ENCODE measurements at regions not wholly inside any gene's neighbourhood (a gene's known extent, or its start where the extent isn't known, plus 50 kb on each side); places are given as distances from the start of the nearest gene placed in this dataset.

- no peak for DNase-seq (ENCODE audit: extremely low read depth in 1 of 2, low read depth in 1 of 2)
Observed at GRCh38 chr9:73742412-73742811, 590.7 kb downstream of the ANXA1 start.

- DNase-seq (ENCODE audit: extremely low read depth in 1 of 2, low read depth in 1 of 2) = no peak
Observed at GRCh38 chr9:73743826-73744225, 592.2 kb downstream of the ANXA1 start.

- DNase-seq (ENCODE audit: extremely low read depth in 1 of 2, low read depth in 1 of 2) = no peak
Observed at GRCh38 chr9:73745598-73745997, 593.9 kb downstream of the ANXA1 start.

GRCh38 chr9:73753171-73753570, 601.5 kb downstream of the ANXA1 start:
- no peak for DNase-seq (ENCODE audit: extremely low read depth in 1 of 2, low read depth in 1 of 2)

GRCh38 chr9:73761905-73762304, 610.2 kb downstream of the ANXA1 start:
- no peak for DNase-seq (ENCODE audit: extremely low read depth in 1 of 2, low read depth in 1 of 2)

GRCh38 chr9:73773896-73774295, 622.2 kb downstream of the ANXA1 start:
- DNase-seq (ENCODE audit: extremely low read depth in 1 of 2, low read depth in 1 of 2) = no peak

- no peak for DNase-seq (ENCODE audit: extremely low read depth in 1 of 2, low read depth in 1 of 2)
Observed at GRCh38 chr9:73775757-73776156, 624.1 kb downstream of the ANXA1 start.

GRCh38 chr9:73780916-73781315, 629.3 kb downstream of the ANXA1 start:
- DNase-seq (ENCODE audit: extremely low read depth in 1 of 2, low read depth in 1 of 2) = no peak

- DNase-seq (ENCODE audit: extremely low read depth in 1 of 2, low read depth in 1 of 2) = no peak
Observed at GRCh38 chr9:73782166-73782565, 630.5 kb downstream of the ANXA1 start.

GRCh38 chr9:73799446-73799845, 647.8 kb downstream of the ANXA1 start:
- DNase-seq (ENCODE audit: extremely low read depth in 1 of 2, low read depth in 1 of 2) = no peak

GRCh38 chr9:73805111-73805510, 653.4 kb downstream of the ANXA1 start:
- DNase-seq (ENCODE audit: extremely low read depth in 1 of 2, low read depth in 1 of 2) = no peak

- no peak for DNase-seq (ENCODE audit: extremely low read depth in 1 of 2, low read depth in 1 of 2)
Observed at GRCh38 chr9:73805853-73806458, 654.3 kb downstream of the ANXA1 start.

- no peak for DNase-seq (ENCODE audit: extremely low read depth in 1 of 2, low read depth in 1 of 2)
Observed at GRCh38 chr9:73806876-73807275, 655.2 kb downstream of the ANXA1 start.

- no peak for DNase-seq (ENCODE audit: extremely low read depth in 1 of 2, low read depth in 1 of 2)
Observed at GRCh38 chr9:73807952-73808351, 656.3 kb downstream of the ANXA1 start.

- no peak for DNase-seq (ENCODE audit: extremely low read depth in 1 of 2, low read depth in 1 of 2)
Observed at GRCh38 chr9:73810585-73811215, 659.0 kb downstream of the ANXA1 start.

- no peak for DNase-seq (ENCODE audit: extremely low read depth in 1 of 2, low read depth in 1 of 2)
Observed at GRCh38 chr9:73813546-73813945, 661.9 kb downstream of the ANXA1 start.

GRCh38 chr9:73816905-73817304, 665.2 kb downstream of the ANXA1 start:
- no peak for DNase-seq (ENCODE audit: extremely low read depth in 1 of 2, low read depth in 1 of 2)

GRCh38 chr9:73824671-73825070, 672.5 kb upstream of the RORB start:
- no peak for DNase-seq (ENCODE audit: extremely low read depth in 1 of 2, low read depth in 1 of 2)

- no peak for DNase-seq (ENCODE audit: extremely low read depth in 1 of 2, low read depth in 1 of 2)
Observed at GRCh38 chr9:73838871-73839270, 658.3 kb upstream of the RORB start.

GRCh38 chr9:73839471-73839870, 657.7 kb upstream of the RORB start:
- DNase-seq (ENCODE audit: extremely low read depth in 1 of 2, low read depth in 1 of 2) = no peak

- no peak for DNase-seq (ENCODE audit: extremely low read depth in 1 of 2, low read depth in 1 of 2)
Observed at GRCh38 chr9:73841018-73841417, 656.1 kb upstream of the RORB start.

- DNase-seq (ENCODE audit: extremely low read depth in 1 of 2, low read depth in 1 of 2) = no peak
Observed at GRCh38 chr9:73844135-73844534, 653.0 kb upstream of the RORB start.

GRCh38 chr9:73845539-73845938, 651.6 kb upstream of the RORB start:
- no peak for DNase-seq (ENCODE audit: extremely low read depth in 1 of 2, low read depth in 1 of 2)
